Right atrium auricular region (tissue), 2 donors: ENCODE measurements at regions not wholly inside any gene's neighbourhood (a gene's known extent, or its start where the extent isn't known, plus 50 kb on each side); places are given as distances from the start of the nearest gene placed in this dataset.

Experiments used
- DNase-seq: peaks from one replicate; pipeline ENCODE4 v3.0.0-alpha.2; 2019; ENCODE audit warnings: low spot score
- H3K27ac ChIP-seq, 2 donors: fragments of 200-600 bp; sonication (generic); 1 replicate in 1 of 2; 2 replicates in 1 of 2; pipeline ENCODE4 v1.5.1; 2016 to 2019
- H3K27me3 ChIP-seq, 2 donors: fragments of 200-600 bp; sonication (generic); one replicate each; pipeline versions ENCODE4 v1.5.1 to v1.6.0; 2017 to 2019
- H3K36me3 ChIP-seq: fragments of 200-600 bp; sonication (generic); one replicate; pipeline ENCODE4 v1.5.1; 2016
- H3K4me1 ChIP-seq, 2 donors: fragments of 200-600 bp; sonication (generic); one replicate each; pipeline versions ENCODE4 v1.5.1 to v1.6.0; 2017 to 2019
- H3K4me3 ChIP-seq, 2 donors: fragments of 200-600 bp; sonication (generic); 1 replicate in 1 of 2; 2 replicates in 1 of 2; pipeline ENCODE4 v1.5.1; 2017 to 2019; ENCODE audit warnings: mild to moderate bottlenecking in 1 of 2, moderate library complexity in 1 of 2
- H3K9me3 ChIP-seq, 2 donors: fragments of 200-600 bp; sonication (generic); one replicate each; pipeline ENCODE4 v1.5.1; 2019
- CTCF ChIP-seq, 2 donors: fragments of 200-600 bp; sonication (generic); IDR thresholded peaks; one replicate each; pipeline ENCODE4 v1.5.1; 2019; ENCODE audit warnings: antibody characterized with exemption in 2 of 2

DNA sequence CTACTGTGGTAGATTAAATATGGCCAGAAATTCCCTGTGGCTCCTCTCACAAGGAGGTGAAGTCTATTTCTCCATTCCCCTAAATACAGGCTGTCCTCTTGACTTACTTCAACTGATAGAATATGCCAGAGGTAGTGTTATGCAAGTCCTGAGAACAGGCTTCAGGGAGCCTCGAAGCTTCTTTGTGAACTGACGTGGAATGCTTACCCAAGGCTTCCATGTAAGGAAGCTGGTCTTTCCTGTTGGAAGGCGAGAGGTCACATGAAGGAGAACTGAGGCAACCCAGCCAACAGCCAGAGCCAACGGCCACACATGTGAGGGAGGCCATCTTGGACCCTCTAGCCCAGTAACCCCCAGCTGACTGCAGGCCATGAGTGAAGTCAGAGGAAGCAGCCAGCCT, 267.9 kb downstream of the MRTFB start:
- Histone ChIP-seq H3K27ac (no peak overlapping the region), H3K36me3 (no peaks in the 10 kb centered on the region), H3K4me3 (no peak overlapping the region), H3K27me3 (no peaks in the 10 kb centered on the region), H3K4me1 (no peaks in the 10 kb centered on the region), H3K9me3 (no peaks in the 10 kb centered on the region)
- no peak for TF ChIP-seq CTCF (IDR thresholded peaks at IDR 0.05)
- DNase-seq, result no peak

GRCh38 chr16:14338236-14338635, 267.1 kb downstream of the MRTFB start:
- no peak for TF ChIP-seq CTCF (IDR thresholded peaks at IDR 0.05)
- Histone ChIP-seq H3K36me3 (no peaks in the 10 kb centered on the region), H3K27me3 (no peaks in the 10 kb centered on the region), H3K27ac (no peak overlapping the region), H3K4me3 (no peak overlapping the region), H3K9me3 (no peaks in the 10 kb centered on the region), H3K4me1 (no peaks in the 10 kb centered on the region)
- no peak for DNase-seq

DNA sequence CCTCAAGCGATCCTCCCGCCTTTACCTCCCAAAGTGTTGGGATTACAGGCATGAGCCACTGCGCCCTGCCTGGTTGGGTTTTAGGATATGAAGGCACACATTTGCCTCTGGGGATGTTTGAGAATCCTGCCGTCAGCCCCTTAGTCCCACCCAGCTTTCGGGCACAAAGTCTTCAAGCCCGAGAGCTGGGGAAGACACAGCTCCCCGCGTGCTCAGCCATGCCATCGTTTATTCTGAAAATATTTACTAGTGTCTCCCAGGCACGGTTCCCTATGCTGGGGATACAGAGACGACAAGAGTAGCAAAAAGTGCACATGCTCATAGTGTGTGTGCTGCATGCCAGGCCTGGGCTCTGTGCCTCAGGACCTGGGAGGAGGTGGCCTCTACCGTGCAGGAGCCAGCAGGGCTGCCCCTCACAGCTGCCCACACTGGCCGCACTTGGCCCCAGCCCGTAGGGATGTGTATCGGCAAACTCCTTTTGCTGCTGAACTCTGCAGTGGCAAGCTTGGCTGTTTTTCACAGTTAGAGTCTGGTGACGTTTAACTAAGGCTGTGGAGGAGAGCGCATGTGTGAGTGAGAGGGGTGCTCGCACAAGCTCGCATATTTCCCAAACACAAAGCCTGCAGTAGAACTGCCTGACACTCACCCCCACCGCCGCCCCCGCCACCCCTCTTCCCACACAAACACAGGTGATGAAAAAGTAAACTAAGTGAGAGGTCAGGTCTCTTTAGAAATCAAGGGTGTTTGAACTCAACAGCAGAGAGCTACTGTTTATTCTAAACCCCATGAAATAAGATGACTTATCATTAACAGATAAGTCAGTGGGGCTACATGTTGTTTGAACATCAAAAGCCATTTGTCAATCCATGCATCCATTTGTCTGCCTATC, 266.4 kb downstream of the MRTFB start:
- Histone ChIP-seq H3K4me1 (no peaks in the 10 kb centered on the region), H3K27me3 (no peaks in the 10 kb centered on the region), H3K4me3 (no peak overlapping the region), H3K9me3 (no peaks in the 10 kb centered on the region), H3K27ac (no peak overlapping the region), H3K36me3 (no peaks in the 10 kb centered on the region)
- no peak for TF ChIP-seq CTCF (IDR thresholded peaks at IDR 0.05)
- DNase-seq, result no peak

- DNase-seq, result no peak
- TF ChIP-seq CTCF (IDR thresholded peaks at IDR 0.05), result no peak
- Histone ChIP-seq H3K36me3 (no peaks in the 10 kb centered on the region), H3K27ac (no peak overlapping the region), H3K4me1 (no peaks in the 10 kb centered on the region), H3K27me3 (no peaks in the 10 kb centered on the region), H3K4me3 (no peak overlapping the region), H3K9me3 (no peaks in the 10 kb centered on the region)
Observed at GRCh38 chr16:14335297-14335696, 264.2 kb downstream of the MRTFB start.

DNA sequence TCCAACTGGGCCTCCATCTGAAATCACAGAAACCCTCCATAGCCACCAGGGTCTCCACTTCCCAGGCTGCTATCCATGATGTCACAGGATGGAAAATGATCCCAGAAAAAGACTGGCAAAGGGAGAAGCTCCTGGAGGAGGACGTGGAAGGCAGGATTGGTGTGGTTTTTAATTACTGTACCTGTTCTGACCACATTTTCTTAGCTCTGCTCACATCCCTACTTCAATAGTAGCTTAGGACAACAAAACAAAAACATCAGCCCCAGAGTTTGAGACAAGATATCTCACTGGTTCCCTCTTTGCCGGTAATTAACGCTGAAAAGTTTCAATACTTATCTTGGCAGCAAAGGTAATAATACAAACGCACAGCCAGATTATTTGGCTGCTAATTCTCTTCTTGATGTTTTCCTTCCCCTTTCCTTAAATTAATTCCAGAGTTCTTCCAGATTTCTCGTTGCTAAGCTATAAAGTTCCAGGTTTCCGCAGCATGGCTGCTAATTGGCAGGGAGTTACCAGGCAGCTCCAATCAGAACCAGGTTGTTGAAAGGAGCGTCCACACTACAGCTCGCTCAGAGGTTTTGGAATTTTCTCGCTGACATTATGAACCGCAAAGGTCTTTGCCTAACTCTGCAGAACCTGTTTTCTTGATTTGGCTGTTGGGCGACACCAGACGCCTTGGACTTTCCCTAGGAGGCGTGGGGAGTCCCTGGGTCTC, 263.4 kb downstream of the MRTFB start:
- H3K4me1 ChIP-seq, result no peaks in the 10 kb centered on the region
- H3K27ac ChIP-seq, result no peak overlapping the region
- H3K36me3 ChIP-seq, result no peaks in the 10 kb centered on the region
- H3K27me3 ChIP-seq, result no peaks in the 10 kb centered on the region
- no peak overlapping the region for H3K4me3 ChIP-seq
- TF ChIP-seq CTCF (IDR thresholded peaks at IDR 0.05), result no peak
- DNase-seq, result no peak
- H3K9me3 ChIP-seq, result no peaks in the 10 kb centered on the region
